ENCODE measurements at regions not wholly inside any gene's neighbourhood (a gene's known extent, or its start where the extent isn't known, plus 50 kb on each side); places are given as distances from the start of the nearest gene placed in this dataset.

GRCh38 chr9:13377171-13377925, 97.9 kb upstream of the MPDZ start:
- no peak for DNase-seq

DNA sequence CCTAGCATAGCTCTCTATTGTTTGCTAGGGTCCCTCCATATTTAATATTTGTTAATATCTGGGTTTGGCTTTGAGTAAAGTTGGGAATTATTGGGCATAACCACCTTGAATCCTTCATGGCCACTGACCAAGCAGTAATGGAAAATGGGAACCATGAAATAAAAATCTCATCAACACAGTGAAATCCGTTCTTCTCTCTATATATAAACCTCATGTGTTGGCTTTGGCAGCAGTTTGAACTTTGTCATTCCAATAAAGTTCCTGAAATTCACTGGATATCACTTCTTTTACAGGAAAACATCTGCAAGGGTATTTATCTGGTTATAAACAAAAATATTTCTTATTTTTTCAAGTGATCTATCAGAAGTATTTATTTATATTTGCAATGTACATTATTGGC, 93.0 kb upstream of the MPDZ start:
- DNase-seq: no peak

DNA sequence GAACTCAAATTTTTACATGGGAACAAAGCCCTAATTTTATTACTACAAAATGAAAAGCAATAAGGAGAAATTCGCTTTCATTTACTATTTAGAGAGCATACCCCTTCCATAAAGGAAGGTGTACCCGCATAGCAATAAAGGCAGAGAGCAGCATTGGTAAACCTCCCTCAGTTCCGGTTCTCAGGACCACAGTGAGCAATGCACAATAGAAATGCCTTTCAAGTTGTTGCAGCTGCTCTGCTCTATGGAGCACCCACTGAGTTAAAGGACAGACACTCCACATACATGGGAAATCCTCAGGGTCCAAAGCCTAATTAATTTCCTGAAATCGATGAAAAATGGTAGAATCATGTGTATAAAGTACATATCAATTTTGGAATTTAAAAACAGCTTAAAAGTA, 89.9 kb upstream of the MPDZ start:
- no peak for DNase-seq

DNA sequence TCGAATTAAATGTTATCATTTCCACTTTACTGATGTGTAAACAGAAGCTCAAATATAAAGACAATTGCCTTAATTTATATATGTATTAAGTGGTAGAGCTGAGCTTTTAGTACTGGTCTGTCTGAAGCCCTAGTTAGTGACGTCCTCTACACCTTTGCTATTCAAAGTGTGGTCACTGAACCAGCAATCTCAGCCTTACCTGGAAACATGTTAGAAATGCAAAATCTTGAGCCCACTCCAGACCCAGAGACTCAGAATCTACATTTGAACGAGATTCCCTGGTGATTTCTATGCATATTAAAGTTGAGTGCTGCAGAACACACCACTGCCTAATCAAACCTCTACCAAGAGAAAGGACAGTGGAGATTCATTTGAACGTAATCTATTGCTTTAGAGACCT, 88.3 kb upstream of the MPDZ start:
- no peak for DNase-seq

DNA sequence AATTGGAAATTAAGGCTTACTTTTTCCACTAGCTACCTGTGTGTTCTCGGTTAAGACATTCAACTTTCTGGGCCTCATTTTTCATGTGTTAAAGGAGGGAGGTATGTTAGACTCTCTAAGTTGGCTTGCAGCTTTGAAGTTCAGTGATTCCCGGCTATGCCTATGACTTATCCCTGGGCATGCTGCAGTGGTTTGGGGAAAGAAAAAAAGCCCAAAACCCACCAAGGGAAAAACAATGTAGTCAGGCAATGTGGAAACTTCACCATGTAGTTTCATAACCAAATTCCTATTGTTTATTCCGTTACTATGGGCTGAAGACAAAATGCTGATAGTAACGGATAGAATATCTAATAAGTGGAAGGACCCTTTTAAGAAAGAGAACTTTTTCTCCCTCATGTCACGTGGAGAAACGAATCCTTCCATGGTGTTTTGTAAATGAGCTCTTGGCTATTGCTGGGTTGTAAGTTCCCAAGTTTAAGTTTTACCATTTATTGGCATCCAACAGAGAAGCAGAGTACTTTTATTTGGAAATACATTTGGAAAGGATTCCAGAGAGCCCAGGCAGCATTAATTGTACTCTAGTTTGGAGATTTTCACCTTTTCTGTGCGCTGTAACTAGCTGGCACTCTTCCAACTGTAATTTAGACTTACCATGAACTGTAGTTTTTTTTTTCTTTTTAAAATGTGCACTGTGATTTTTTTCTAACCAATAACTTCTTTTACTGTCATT, 84.9 kb upstream of the MPDZ start:
- no peak for DNase-seq

DNA sequence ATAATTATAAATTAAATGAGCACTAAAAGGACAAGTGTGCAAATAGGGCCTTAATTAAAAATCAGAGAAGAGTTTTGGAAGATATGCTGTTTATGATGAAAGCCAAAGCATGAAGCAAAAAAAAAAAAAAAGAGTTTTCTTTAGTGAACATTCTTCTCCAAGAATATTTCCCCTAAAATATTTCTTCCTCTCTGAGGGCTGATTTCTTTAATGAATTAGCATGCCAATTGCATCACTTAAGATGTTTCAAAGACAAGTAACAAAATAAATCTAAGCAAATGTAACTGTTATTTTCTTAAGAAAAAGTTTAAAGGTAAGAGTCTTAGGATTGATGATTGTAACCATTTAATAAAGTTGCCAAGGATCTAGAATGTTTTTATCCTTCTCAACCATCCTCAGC, 81.6 kb upstream of the MPDZ start:
- DNase-seq: no peak

GRCh38 chr9:13360188-13360587, 80.7 kb upstream of the MPDZ start:
- no peak for DNase-seq

GRCh38 chr9:13358128-13358527, 78.6 kb upstream of the MPDZ start:
- DNase-seq: no peak

- DNase-seq: no peak
Measured at GRCh38 chr9:13354733-13355132, 75.2 kb upstream of the MPDZ start.

DNA sequence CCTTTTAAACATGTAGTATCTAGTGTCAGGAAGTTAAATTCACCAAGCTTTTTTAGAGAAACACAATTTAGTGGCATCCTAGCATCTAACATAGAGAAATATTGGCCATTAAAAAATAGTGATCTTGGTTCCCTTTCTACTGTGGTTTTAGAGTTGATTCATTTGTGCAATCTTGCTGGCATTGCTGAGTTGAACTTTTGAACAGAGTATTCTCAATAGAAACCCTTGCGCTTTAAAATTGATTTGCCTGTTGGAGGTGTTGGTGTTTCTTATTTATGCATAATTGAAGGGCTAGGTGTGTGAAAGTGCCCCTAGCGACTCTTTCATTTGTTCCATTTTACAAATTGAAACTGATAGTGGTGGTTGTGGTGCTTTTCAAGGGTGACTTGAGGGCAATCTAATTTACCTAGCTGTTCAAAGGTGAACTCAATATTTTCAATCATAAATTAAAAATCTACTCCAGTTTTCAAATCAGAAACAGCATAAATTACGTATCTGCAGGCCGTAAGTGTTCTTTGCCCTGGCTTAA, 73.0 kb upstream of the MPDZ start:
- no peak for DNase-seq

DNA sequence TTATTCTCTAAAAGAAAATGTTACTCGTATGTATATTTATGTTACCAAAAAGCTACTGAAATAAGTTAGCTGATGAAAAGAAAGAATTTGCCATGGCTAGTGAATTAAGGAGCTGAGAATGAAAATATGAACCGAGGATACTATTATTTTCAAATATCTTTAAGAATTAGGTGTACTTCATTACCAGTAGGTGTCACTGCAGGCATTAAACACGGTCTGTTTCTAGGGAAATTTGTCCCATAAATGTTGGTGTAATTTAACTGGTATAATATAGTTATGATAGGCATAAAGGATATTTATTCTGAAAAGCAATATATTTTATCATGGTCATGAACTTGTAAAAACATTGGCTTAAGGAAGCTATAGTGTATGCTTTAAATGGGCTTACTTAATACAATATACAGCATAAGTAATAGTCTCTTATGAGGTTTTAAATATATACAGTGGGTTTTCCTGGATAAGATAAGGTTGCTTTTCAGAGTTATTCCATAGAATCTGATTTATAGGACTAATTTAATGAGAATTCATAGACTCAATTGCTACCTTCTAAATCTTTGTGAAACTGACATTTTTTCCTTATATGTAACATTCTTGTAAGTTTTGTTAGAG, 72.4 kb upstream of the MPDZ start:
- no peak for DNase-seq

DNA sequence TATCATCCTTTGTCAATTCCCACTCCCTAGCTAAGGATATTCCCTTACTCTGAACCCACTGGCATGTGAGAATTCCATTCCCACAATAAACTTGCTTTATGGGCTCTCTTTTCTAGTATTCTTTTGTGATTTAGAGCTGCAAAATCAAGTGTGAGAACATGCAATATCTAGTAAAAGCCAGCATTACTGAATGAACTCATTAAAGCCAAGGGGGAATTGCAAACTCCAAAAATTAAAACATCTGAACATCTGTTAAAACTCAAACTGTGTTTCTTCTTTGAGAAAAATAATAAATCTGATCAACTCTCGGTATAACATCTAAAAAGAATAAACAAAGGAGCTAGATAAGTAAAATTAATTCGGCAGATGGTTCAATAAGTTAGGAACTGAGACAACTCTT, 53.1 kb upstream of the MPDZ start:
- no peak for DNase-seq

GRCh38 chr9:13331320-13331719, 51.8 kb upstream of the MPDZ start:
- DNase-seq: no peak

DNA sequence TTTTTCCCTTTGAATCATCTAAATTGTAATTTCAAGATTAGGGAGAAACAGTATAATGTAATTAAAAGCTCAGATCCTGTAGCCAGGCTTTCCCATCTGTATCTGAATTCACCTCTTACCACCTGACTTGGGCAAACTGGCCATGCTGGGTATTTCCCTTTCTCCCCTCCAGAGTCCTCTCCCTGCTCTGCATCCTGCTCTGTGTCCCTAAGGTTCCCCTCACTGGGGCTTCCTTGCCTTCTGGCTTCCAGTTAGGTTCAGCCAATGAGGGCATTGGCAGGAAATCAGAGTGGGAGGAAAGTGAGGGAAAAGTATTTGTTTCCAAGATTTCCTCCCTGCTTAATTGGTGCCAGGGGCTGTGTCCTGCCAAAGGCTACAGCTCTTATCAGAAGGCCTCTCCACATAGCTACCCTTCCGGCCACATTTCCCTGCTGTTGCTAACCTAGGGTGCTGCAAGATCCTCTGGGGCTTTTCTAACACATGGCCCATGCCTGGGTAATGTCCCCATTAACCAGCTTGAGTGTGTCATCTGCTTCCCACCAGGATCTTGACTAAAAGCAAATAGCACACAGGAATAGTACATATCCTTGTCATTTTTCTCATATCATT, 51.0 kb upstream of the MPDZ start:
- no peak for DNase-seq

All from cerebellar nuclear complex (tissue), 1 donor.